ENCODE measurements at regions not wholly inside any gene's neighbourhood (a gene's known extent, or its start where the extent isn't known, plus 50 kb on each side); places are given as distances from the start of the nearest gene placed in this dataset.

- TF ChIP-seq, protein P1, sequence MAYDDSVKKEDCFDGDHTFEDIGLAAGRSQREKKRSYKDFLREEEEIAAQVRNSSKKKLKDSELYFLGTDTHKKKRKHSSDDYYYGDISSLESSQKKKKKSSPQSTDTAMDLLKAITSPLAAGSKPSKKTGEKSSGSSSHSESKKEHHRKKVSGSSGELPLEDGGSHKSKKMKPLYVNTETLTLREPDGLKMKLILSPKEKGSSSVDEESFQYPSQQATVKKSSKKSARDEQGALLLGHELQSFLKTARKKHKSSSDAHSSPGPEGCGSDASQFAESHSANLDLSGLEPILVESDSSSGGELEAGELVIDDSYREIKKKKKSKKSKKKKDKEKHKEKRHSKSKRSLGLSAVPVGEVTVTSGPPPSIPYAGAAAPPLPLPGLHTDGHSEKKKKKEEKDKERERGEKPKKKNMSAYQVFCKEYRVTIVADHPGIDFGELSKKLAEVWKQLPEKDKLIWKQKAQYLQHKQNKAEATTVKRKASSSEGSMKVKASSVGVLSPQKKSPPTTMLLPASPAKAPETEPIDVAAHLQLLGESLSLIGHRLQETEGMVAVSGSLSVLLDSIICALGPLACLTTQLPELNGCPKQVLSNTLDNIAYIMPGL (CRISPR knock-in tag; IDR thresholded peaks at IDR 0.05; ENCODE audit: borderline replicate concordance) = no peak
- TF ChIP-seq ZSCAN20 (CRISPR knock-in tag; IDR thresholded peaks at IDR 0.05) = no peak
- TF ChIP-seq, protein P2, sequence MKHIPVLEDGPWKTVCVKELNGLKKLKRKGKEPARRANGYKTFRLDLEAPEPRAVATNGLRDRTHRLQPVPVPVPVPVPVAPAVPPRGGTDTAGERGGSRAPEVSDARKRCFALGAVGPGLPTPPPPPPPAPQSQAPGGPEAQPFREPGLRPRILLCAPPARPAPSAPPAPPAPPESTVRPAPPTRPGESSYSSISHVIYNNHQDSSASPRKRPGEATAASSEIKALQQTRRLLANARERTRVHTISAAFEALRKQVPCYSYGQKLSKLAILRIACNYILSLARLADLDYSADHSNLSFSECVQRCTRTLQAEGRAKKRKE (CRISPR knock-in tag; IDR thresholded peaks at IDR 0.05; ENCODE audit: low read depth) = no peak
- TF ChIP-seq TFCP2L1 (CRISPR knock-in tag; IDR thresholded peaks at IDR 0.05) = no peak
- peak; percentile 46; the same call in 1 of the 2 replicates for TF ChIP-seq MAX (IDR thresholded peaks at IDR 0.05)
- no peak for TF ChIP-seq MYC (IDR thresholded peaks at IDR 0.05; ENCODE audit: borderline replicate concordance, low read length)
- TF ChIP-seq RAD21 (conservative IDR thresholded peaks at IDR 0.05 in 1 of 2, IDR thresholded peaks at IDR 0.05 in 1 of 2) = no peak
- TF ChIP-seq TP53 (CRISPR knock-in tag; IDR thresholded peaks at IDR 0.05) = no peak
- peak; percentile 91 for TF ChIP-seq MAFK (IDR thresholded peaks at IDR 0.05; ENCODE audit: partially characterized antibody)
- TF ChIP-seq POLR2AphosphoS2 (conservative IDR thresholded peaks at IDR 0.05; ENCODE audit: low read length) = no peak
Observed at GRCh38 chr20:22836877-22837276, 198.2 kb upstream of the SSTR4 start (continued).

- peak overlapping the region in 1 of 2 experiments; percentile 42; a peak in 2 of 6 replicates for H3K27ac ChIP-seq
- ChIA-PET POLR2A (no interaction called here), CTCF (interaction anchor here (0.7 to 1.7 kb wide), 6 partner anchors 14 to 502 kb away, joined by 3 to 6 read pairs (median 4); no protein-coding TSS in a partner anchor)
- peaks cover 22% of the 10 kb centered on the region for H3K4me1 ChIP-seq
- no peak overlapping the region for H3K4me3 ChIP-seq
- FAIRE-seq = no peak
- no peak for ATAC-seq
- no peak overlapping the region for H3K4me2 ChIP-seq
- no peaks in the 10 kb centered on the region for H3K9me3 ChIP-seq
- WGBS (ENCODE audit: missing lambda C conversion rate) = 65% methylated on average over 1 of the region's 1 CpG
- TF ChIP-seq, protein P2 (CRISPR knock-in tag; IDR thresholded peaks at IDR 0.05; ENCODE audit: low read depth) = no peak
- TF ChIP-seq ESRRA (IDR thresholded peaks at IDR 0.05; ENCODE audit: borderline replicate concordance, low read length) (no peak), PHF8 (IDR thresholded peaks at IDR 0.05; ENCODE audit: borderline replicate concordance, low read depth) (no peak), REST (IDR thresholded peaks at IDR 0.05) (no peak), POLR2AphosphoS2 (conservative IDR thresholded peaks at IDR 0.05; ENCODE audit: low read length) (no peak), ZNF302 (CRISPR knock-in tag; IDR thresholded peaks at IDR 0.05) (no peak), JUNB (IDR thresholded peaks at IDR 0.05) (no peak), TFCP2L1 (CRISPR knock-in tag; IDR thresholded peaks at IDR 0.05) (no peak), RCOR1 (IDR thresholded peaks at IDR 0.05; ENCODE audit: low read depth, low read length) (no peak), HOXA7 (CRISPR knock-in tag; IDR thresholded peaks at IDR 0.05) (no peak), RFX5 (IDR thresholded peaks at IDR 0.05) (no peak), MAX (IDR thresholded peaks at IDR 0.05) (no peak), FOSL2 (IDR thresholded peaks at IDR 0.05) (no peak), FOSL2 (CRISPR knock-in tag; IDR thresholded peaks at IDR 0.05) (no peak), EHMT2 (IDR thresholded peaks at IDR 0.05; ENCODE audit: low read depth) (no peak), USF2 (IDR thresholded peaks at IDR 0.05) (no peak), MYC (IDR thresholded peaks at IDR 0.05; ENCODE audit: borderline replicate concordance, low read length) (no peak), NFE2L2 (conservative IDR thresholded peaks at IDR 0.05; ENCODE audit: low read length) (no peak), SMC3 (IDR thresholded peaks at IDR 0.05) (no peak), HES2 (IDR thresholded peaks at IDR 0.05) (no peak), NR3C1 (IDR thresholded peaks at IDR 0.05) (no peak)
- DNase-seq (ENCODE audit: low read depth in 1 of 2, low spot score in 1 of 2) = no peak
Observed at GRCh38 chr20:22838001-22838400, 197.1 kb upstream of the SSTR4 start.
